Skeletal muscle tissue (tissue), 3 donors: ENCODE measurements at regions not wholly inside any gene's neighbourhood (a gene's known extent, or its start where the extent isn't known, plus 50 kb on each side); places are given as distances from the start of the nearest gene placed in this dataset.

Source experiments
- H3K27ac ChIP-seq: one replicate; pipeline ENCODE4 v1.7.0; 2013; ENCODE audit warnings: mild to moderate bottlenecking, low read depth, low read length, inconsistent platforms
- H3K27me3 ChIP-seq, 3 donors: one replicate each; pipeline ENCODE4 v1.7.0; 2013; ENCODE audit warnings: low read length in 3 of 3; ENCODE audit not compliant: control insufficient read depth in 3 of 3, insufficient read depth in 3 of 3
- H3K36me3 ChIP-seq, 3 donors: one replicate each; pipeline ENCODE4 v1.7.0; 2013; ENCODE audit warnings: low read length in 3 of 3; ENCODE audit not compliant: control insufficient read depth in 3 of 3, insufficient read depth in 3 of 3
- H3K4me1 ChIP-seq, 3 donors: one replicate each; pipeline ENCODE4 v1.7.0; 2013; ENCODE audit warnings: low read length in 3 of 3, mild to moderate bottlenecking in 3 of 3; ENCODE audit not compliant: control insufficient read depth in 3 of 3, insufficient read depth in 3 of 3
- H3K4me3 ChIP-seq, 3 donors: one replicate each; pipeline ENCODE4 v1.7.0; 2013; ENCODE audit warnings: low read length in 3 of 3
- H3K9ac ChIP-seq, 3 donors: one replicate each; pipeline ENCODE4 v1.7.0; 2013; ENCODE audit warnings: low read length in 3 of 3, mild to moderate bottlenecking in 3 of 3, moderate library complexity in 2 of 3, low read depth in 1 of 3
- H3K9me3 ChIP-seq, 3 donors: one replicate each; pipeline ENCODE4 v1.7.0; 2013; ENCODE audit warnings: low read length in 3 of 3; ENCODE audit not compliant: control insufficient read depth in 3 of 3
- donor health status: Osteomylitis.

- Histone ChIP-seq H3K36me3 (no peaks in the 10 kb centered on the region), H3K9me3 (no peaks in the 10 kb centered on the region), H3K27me3 (no peaks in the 10 kb centered on the region), H3K27ac (no peak overlapping the region), H3K4me3 (no peak overlapping the region), H3K9ac (no peak overlapping the region), H3K4me1 (no peaks in the 10 kb centered on the region)
Measured at GRCh38 chr13:99829161-99829560, 142.4 kb downstream of the ZIC5 start.

- Histone ChIP-seq H3K4me3 (no peak overlapping the region), H3K4me1 (no peaks in the 10 kb centered on the region), H3K9me3 (no peaks in the 10 kb centered on the region), H3K27me3 (no peaks in the 10 kb centered on the region), H3K36me3 (no peaks in the 10 kb centered on the region), H3K9ac (no peak overlapping the region), H3K27ac (no peak overlapping the region)
Measured at GRCh38 chr13:99828735-99829134, 142.8 kb downstream of the ZIC5 start.

- no peaks in the 10 kb centered on the region for H3K9me3 ChIP-seq
- H3K4me1 ChIP-seq, result no peaks in the 10 kb centered on the region
- no peak overlapping the region for H3K4me3 ChIP-seq
- no peaks in the 10 kb centered on the region for H3K36me3 ChIP-seq
- no peaks in the 10 kb centered on the region for H3K27me3 ChIP-seq
- no peak overlapping the region for H3K9ac ChIP-seq
- H3K27ac ChIP-seq, result no peak overlapping the region
Measured at GRCh38 chr13:99828123-99828522, 143.4 kb downstream of the ZIC5 start.

GRCh38 chr13:99827011-99827772 lies 144.4 kb downstream of the ZIC5 start:
- H3K27me3 ChIP-seq, result no peaks in the 10 kb centered on the region
- no peaks in the 10 kb centered on the region for H3K36me3 ChIP-seq
- no peaks in the 10 kb centered on the region for H3K9me3 ChIP-seq
- H3K9ac ChIP-seq, result no peak overlapping the region
- H3K4me3 ChIP-seq, result no peak overlapping the region
- no peaks in the 10 kb centered on the region for H3K4me1 ChIP-seq
- H3K27ac ChIP-seq, result no peak overlapping the region

- H3K27ac ChIP-seq, result no peak overlapping the region
- H3K4me3 ChIP-seq, result no peak overlapping the region
- no peaks in the 10 kb centered on the region for H3K4me1 ChIP-seq
- no peaks in the 10 kb centered on the region for H3K36me3 ChIP-seq
- H3K9ac ChIP-seq, result no peak overlapping the region
- H3K9me3 ChIP-seq, result peaks cover 0 to 7% (median 0%) of the 10 kb centered on the region in 3 donors
- no peaks in the 10 kb centered on the region for H3K27me3 ChIP-seq
Measured at GRCh38 chr13:99823961-99824360, 147.6 kb downstream of the ZIC5 start.

GRCh38 chr13:99822820-99823219 lies 148.7 kb downstream of the ZIC5 start:
- Histone ChIP-seq H3K36me3 (no peaks in the 10 kb centered on the region), H3K4me3 (no peak overlapping the region), H3K27ac (no peak overlapping the region), H3K9me3 (peaks cover 0 to 7% (median 0%) of the 10 kb centered on the region in 3 donors), H3K27me3 (no peaks in the 10 kb centered on the region), H3K9ac (no peak overlapping the region), H3K4me1 (no peaks in the 10 kb centered on the region)

GRCh38 chr13:99821741-99822140 lies 149.8 kb downstream of the ZIC5 start:
- Histone ChIP-seq H3K36me3 (no peaks in the 10 kb centered on the region), H3K9ac (no peak overlapping the region), H3K9me3 (peaks cover 0 to 7% (median 0%) of the 10 kb centered on the region in 3 donors), H3K27me3 (no peaks in the 10 kb centered on the region), H3K4me1 (no peaks in the 10 kb centered on the region), H3K4me3 (no peak overlapping the region), H3K27ac (no peak overlapping the region)

- H3K9me3 ChIP-seq, result peaks cover 0 to 7% (median 0%) of the 10 kb centered on the region in 3 donors
- H3K36me3 ChIP-seq, result no peaks in the 10 kb centered on the region
- H3K27me3 ChIP-seq, result no peaks in the 10 kb centered on the region
- no peaks in the 10 kb centered on the region for H3K4me1 ChIP-seq
- H3K27ac ChIP-seq, result no peak overlapping the region
- no peak overlapping the region for H3K4me3 ChIP-seq
- no peak overlapping the region for H3K9ac ChIP-seq
Measured at GRCh38 chr13:99819967-99820366, 151.6 kb downstream of the ZIC5 start.

- Histone ChIP-seq H3K4me3 (no peak overlapping the region), H3K27ac (no peak overlapping the region), H3K27me3 (no peaks in the 10 kb centered on the region), H3K9me3 (peaks cover 0 to 4% (median 0%) of the 10 kb centered on the region in 3 donors), H3K9ac (no peak overlapping the region), H3K36me3 (no peaks in the 10 kb centered on the region), H3K4me1 (no peaks in the 10 kb centered on the region)
Measured at GRCh38 chr13:99816321-99816720, 155.2 kb downstream of the ZIC5 start.

GRCh38 chr13:99813336-99814095 lies 158.1 kb downstream of the ZIC5 start:
- H3K9me3 ChIP-seq, result no peaks in the 10 kb centered on the region
- no peaks in the 10 kb centered on the region for H3K36me3 ChIP-seq

More at GRCh38 chr13:99813336-99814095, 158.1 kb downstream of the ZIC5 start:
- Histone ChIP-seq H3K4me3 (no peak overlapping the region), H3K9ac (no peak overlapping the region), H3K27me3 (no peaks in the 10 kb centered on the region), H3K4me1 (no peaks in the 10 kb centered on the region), H3K27ac (no peak overlapping the region)
